Stimulated activated CD8-positive, alpha-beta memory T cell treated with anti-CD3 and anti-CD28 coated beads, Interleukin-15, amount 100 ng/mL, for 4 hours (primary cell): ENCODE measurements at regions not wholly inside any gene's neighbourhood (a gene's known extent, or its start where the extent isn't known, plus 50 kb on each side); places are given as distances from the start of the nearest gene placed in this dataset.

Source experiments
- DNase-seq, 2 donors: peaks; one replicate each; pipeline ENCODE4 v3.0.0-alpha.2; 2020; ENCODE audit warnings: low read depth in 2 of 2

DNA sequence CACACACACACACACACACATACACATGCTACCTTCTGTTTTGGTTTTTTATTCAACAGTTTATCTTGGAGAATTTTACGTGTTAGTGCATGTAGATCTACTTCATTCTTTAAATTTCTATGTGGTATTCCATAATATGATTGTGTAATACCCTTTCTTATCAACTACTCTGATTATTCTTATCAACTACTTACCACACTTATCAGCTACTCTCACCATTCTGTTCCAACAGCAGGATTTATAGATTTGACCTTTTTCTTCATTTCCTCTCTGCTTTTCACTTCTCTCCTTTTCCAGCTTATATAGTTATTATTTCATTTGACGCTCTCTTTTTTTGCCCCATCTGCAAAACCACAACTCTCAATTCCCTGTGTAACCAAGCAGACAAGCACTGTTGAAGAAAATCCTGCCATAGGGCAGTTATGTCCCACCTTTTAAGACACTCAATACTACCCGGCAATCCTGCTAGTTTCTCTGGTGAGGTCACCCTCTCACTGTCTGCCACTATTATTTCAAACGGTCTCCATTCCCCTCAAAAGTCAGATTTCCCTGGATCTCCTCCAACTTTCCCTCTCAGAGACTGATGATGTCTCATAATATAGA is 56.9 kb upstream of the SATB1 start:
- DNase-seq, result no peak

DNA sequence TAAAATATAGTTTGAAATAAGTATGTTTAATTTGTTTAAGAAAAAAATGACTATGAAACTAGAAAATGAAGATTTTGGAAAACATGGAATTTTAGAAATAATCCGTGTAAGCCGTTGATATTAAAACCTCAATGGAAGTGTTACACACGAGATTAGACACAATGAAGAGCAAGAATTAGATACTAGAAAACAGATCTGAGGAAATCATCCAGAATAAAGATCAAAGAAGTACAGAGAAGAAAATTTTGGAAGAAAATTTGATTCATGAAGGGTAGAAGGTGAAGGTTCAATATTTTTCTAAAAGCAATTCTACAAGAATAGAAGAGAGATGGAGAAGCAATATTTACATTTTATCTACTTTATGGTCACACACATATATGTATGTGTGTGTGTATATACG is 52.5 kb upstream of the SATB1 start:
- no peak for DNase-seq
